HL-60 (cell line): ENCODE measurements at regions not wholly inside any gene's neighbourhood (a gene's known extent, or its start where the extent isn't known, plus 50 kb on each side); places are given as distances from the start of the nearest gene placed in this dataset. TPM values are rescaled to one million over a fixed set of nuclear protein-coding genes. Genes with fewer than 3 reads are reported as not detected.

ENCODE experiments used
- DNase-seq, 2 experiments: peaks; one replicate each; pipeline ENCODE4 v3.0.0-alpha.2; 2010 to 2020; ENCODE audit warnings: low read depth in 1 of 2, low spot score in 1 of 2
- H3K27ac ChIP-seq: fragments of 250-450 bp; sonication (Bioruptor Pico); replicated peaks from 2 replicates; pipeline ENCODE4 v1.5.1; 2020; ENCODE audit warnings: mild to moderate bottlenecking, moderate library complexity
- H3K27me3 ChIP-seq: fragments of 250-450 bp; sonication (Bioruptor Pico); 2 replicates; pipeline ENCODE4 v1.5.1; 2021; ENCODE audit warnings: mild to moderate bottlenecking, moderate library complexity; ENCODE audit not compliant: insufficient read depth, poor library complexity, severe bottlenecking
- H3K4me3 ChIP-seq: replicated peaks from 2 replicates; pipeline ENCODE4 v1.5.1; 2011; ENCODE audit warnings: mild to moderate bottlenecking, control low read depth, low read length; ENCODE audit not compliant: insufficient read depth
- GABPA ChIP-seq: IDR thresholded peaks from 2 replicates; pipeline ENCODE4 v1.6.1; 2012; ENCODE audit warnings: low read depth
- POLR2AphosphoS5 ChIP-seq: IDR thresholded peaks from 2 replicates; pipeline ENCODE4 v1.6.1; 2012; ENCODE audit warnings: low read depth
- SPI1 ChIP-seq: IDR thresholded peaks from 2 replicates; pipeline ENCODE4 v1.6.1; 2012; ENCODE audit warnings: low read depth, mild to moderate bottlenecking, borderline replicate concordance
- microRNA-seq: library from miRNA; unstranded; fragments of <30 nt; microRNA quantifications from one replicate; pipeline ENCODE4, GENCODE V29; 2018
- TF ChIP-seq, protein P1 (sequence below): IDR thresholded peaks from 2 replicates; pipeline ENCODE4 v1.6.1; 2012; ENCODE audit warnings: low read depth; ENCODE audit not compliant: insufficient replicate concordance
- TF ChIP-seq, protein P2 (sequence below): IDR thresholded peaks from one replicate; pipeline ENCODE4 v1.5.1; 2011; ENCODE audit warnings: low read length, control low read depth, inconsistent platforms; ENCODE audit not compliant: insufficient read depth

DNA sequence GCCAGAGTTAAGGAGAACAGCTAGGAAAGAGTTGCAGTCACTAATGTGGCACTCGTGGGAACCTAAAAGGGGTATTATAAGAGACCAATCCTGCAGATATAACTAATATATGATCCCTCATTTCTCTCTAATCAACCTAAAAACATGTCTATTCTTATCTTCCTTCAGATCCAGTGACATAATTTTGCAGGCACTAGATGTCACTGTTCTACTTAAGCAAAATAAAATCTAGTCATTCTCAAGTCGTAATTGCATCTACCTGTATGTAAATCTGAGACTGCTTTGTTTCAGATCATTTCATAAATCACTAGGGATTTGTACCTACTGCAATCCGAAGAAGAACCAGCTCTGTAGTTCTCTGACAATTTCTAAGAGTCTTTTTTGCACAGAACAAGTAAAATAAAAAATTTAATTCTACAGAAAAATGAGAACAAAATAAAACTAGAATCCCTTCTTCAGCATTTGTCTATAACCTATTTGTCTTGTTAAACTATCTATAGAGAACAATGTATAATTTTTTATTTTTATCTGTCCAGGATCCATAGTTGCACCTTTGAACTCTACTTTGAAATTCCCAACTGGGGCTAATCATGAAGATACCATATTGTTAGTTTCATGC lies 56.5 kb upstream of the ERBB4 start:
- no peaks in the 10 kb centered on the region for H3K27me3 ChIP-seq
- no peak for DNase-seq
- TF ChIP-seq, protein P1, sequence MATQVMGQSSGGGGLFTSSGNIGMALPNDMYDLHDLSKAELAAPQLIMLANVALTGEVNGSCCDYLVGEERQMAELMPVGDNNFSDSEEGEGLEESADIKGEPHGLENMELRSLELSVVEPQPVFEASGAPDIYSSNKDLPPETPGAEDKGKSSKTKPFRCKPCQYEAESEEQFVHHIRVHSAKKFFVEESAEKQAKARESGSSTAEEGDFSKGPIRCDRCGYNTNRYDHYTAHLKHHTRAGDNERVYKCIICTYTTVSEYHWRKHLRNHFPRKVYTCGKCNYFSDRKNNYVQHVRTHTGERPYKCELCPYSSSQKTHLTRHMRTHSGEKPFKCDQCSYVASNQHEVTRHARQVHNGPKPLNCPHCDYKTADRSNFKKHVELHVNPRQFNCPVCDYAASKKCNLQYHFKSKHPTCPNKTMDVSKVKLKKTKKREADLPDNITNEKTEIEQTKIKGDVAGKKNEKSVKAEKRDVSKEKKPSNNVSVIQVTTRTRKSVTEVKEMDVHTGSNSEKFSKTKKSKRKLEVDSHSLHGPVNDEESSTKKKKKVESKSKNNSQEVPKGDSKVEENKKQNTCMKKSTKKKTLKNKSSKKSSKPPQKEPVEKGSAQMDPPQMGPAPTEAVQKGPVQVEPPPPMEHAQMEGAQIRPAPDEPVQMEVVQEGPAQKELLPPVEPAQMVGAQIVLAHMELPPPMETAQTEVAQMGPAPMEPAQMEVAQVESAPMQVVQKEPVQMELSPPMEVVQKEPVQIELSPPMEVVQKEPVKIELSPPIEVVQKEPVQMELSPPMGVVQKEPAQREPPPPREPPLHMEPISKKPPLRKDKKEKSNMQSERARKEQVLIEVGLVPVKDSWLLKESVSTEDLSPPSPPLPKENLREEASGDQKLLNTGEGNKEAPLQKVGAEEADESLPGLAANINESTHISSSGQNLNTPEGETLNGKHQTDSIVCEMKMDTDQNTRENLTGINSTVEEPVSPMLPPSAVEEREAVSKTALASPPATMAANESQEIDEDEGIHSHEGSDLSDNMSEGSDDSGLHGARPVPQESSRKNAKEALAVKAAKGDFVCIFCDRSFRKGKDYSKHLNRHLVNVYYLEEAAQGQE, result no peak
- TF ChIP-seq POLR2AphosphoS5, result no peak
- TF ChIP-seq GABPA, result no peak
- TF ChIP-seq SPI1, result no peak
- TF ChIP-seq, protein P2, sequence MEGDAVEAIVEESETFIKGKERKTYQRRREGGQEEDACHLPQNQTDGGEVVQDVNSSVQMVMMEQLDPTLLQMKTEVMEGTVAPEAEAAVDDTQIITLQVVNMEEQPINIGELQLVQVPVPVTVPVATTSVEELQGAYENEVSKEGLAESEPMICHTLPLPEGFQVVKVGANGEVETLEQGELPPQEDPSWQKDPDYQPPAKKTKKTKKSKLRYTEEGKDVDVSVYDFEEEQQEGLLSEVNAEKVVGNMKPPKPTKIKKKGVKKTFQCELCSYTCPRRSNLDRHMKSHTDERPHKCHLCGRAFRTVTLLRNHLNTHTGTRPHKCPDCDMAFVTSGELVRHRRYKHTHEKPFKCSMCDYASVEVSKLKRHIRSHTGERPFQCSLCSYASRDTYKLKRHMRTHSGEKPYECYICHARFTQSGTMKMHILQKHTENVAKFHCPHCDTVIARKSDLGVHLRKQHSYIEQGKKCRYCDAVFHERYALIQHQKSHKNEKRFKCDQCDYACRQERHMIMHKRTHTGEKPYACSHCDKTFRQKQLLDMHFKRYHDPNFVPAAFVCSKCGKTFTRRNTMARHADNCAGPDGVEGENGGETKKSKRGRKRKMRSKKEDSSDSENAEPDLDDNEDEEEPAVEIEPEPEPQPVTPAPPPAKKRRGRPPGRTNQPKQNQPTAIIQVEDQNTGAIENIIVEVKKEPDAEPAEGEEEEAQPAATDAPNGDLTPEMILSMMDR, result no peak
- H3K4me3 ChIP-seq, result no peak overlapping the region
- no peak overlapping the region for H3K27ac ChIP-seq

DNA sequence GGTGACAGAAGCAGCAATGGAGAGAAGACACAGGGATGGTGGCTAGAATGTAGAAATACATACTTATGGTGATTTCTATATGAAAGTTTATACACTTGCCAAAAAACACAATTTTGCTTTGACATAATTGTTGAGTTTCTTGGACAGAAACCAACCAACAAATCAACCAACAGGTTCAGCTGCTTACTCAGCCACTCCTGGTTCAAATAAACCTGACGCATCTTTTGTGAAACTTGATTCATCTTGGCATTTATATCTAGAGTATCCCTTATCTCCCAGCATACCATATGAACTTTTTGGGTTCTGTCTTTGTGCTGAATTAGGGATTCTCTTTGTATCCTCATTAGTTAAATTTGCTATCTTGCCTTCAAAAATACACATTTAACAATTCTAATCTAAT lies 54.1 kb upstream of the ERBB4 start:
- Histone ChIP-seq H3K27me3 (no peaks in the 10 kb centered on the region), H3K4me3 (no peak overlapping the region), H3K27ac (no peak overlapping the region)
- TF ChIP-seq, protein P1, result no peak
- no peak for TF ChIP-seq SPI1
- no peak for TF ChIP-seq POLR2AphosphoS5
- TF ChIP-seq, protein P2, result no peak
- TF ChIP-seq GABPA, result no peak
- DNase-seq, result no peak

Small RNA genes in the stretch of these regions (microRNA-seq; reads per million reads assigned to microRNA genes)
- gene MIR4776-1 (not detected), gene MIR4776-2 (not detected)
